Prostate gland (tissue), 2 donors: ENCODE measurements at regions not wholly inside any gene's neighbourhood (a gene's known extent, or its start where the extent isn't known, plus 50 kb on each side); places are given as distances from the start of the nearest gene placed in this dataset.
A peak's percentile ranks its signal among the peaks of the same experiment; 100 is the strongest.

Experiments used
- DNase-seq: peaks from one replicate; pipeline ENCODE4 v3.0.0-alpha.2; 2019; ENCODE audit warnings: low spot score
- H3K27ac ChIP-seq, 2 donors: fragments of 200-600 bp; sonication (generic); 2 replicates each; pipeline ENCODE4 v1.5.1; 2017 to 2019
- H3K27me3 ChIP-seq: fragments of 200-600 bp; sonication (generic); replicated peaks from 2 replicates; pipeline ENCODE4 v1.5.1; 2019; ENCODE audit not compliant: insufficient read depth
- H3K36me3 ChIP-seq, 2 donors: fragments of 200-600 bp; sonication (generic); 1 replicate in 1 of 2; 2 replicates in 1 of 2; pipeline versions ENCODE4 v1.5.1 to v1.8.1; 2017 to 2019
- H3K4me1 ChIP-seq: fragments of 200-600 bp; sonication (generic); replicated peaks from 2 replicates; pipeline ENCODE4 v1.5.1; 2019
- H3K4me3 ChIP-seq, 2 donors: fragments of 200-600 bp; sonication (generic); 2 replicates each; pipeline ENCODE4 v1.5.1; 2017 to 2019
- H3K9me3 ChIP-seq: fragments of 200-600 bp; sonication (generic); 2 replicates; pipeline ENCODE4 v1.5.1; 2017
- POLR2A ChIP-seq: fragments of 450-650 bp; IDR thresholded peaks from one replicate; pipeline ENCODE4 v1.6.1; 2016; ENCODE audit warnings: antibody characterized with exemption, mild to moderate bottlenecking
- POLR2AphosphoS5 ChIP-seq: sonication (generic); formaldehyde crosslinking; IDR thresholded peaks from one replicate; pipeline ENCODE4 v1.6.1; 2017; ENCODE audit warnings: antibody characterized with exemption
- WGBS: methylation state at CpG from one replicate; pipeline ENCODE4 v1.1.5; 2018; 5-methylcytosine and 5-hydroxymethylcytosine counted together
- intact Hi-C: fragments of 100-400 bp; cut with DNase I; formaldehyde crosslinking; loops from one replicate; pipeline ENCODE4 v1.14.2; 2022
- TF ChIP-seq, protein P1 (sequence below), 4 experiments: fragments of 200-600 bp in 2 of 4; fragments of 450-650 bp in 2 of 4; sonication (generic) in 2 of 4; IDR thresholded peaks; 1 replicate in 3 of 4; 2 replicates in 1 of 4; pipeline ENCODE4 v1.5.1; 2016 to 2019; ENCODE audit warnings: antibody characterized with exemption in 4 of 4, mild to moderate bottlenecking in 2 of 4, moderate library complexity in 2 of 4

DNA sequence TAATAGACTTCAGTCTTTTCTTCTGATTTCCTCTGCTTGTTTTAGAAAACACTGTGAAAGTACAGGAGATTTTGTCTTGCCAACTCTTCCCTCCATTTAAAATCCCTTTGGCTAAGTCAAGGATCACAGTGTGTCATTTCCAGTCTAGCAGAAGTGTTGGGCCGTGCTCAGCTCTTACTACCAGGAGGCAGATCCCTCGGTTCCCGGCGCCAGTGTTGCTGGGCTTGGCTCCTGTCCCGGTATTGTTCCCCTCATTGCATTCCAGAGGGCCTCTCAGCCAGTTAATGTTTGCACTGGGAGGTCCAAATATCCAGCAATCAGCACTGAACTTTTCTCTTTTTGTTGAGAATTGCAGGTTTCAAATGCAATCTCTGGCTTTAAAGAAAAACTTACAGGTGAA is 612.1 kb upstream of the MGMT start:
- intact Hi-C loops: no loop called here
- WGBS: 0% methylated on average over 5 of the region's 5 CpGs
- Histone ChIP-seq H3K36me3 (no peaks in the 10 kb centered on the region), H3K27ac (peak overlapping the region; percentile 53 to 66), H3K4me3 (no peak overlapping the region), H3K27me3 (no peaks in the 10 kb centered on the region), H3K4me1 (peaks cover 17% of the 10 kb centered on the region), H3K9me3 (no peaks in the 10 kb centered on the region)
- DNase-seq: peak; percentile 91
- TF ChIP-seq, protein P1, sequence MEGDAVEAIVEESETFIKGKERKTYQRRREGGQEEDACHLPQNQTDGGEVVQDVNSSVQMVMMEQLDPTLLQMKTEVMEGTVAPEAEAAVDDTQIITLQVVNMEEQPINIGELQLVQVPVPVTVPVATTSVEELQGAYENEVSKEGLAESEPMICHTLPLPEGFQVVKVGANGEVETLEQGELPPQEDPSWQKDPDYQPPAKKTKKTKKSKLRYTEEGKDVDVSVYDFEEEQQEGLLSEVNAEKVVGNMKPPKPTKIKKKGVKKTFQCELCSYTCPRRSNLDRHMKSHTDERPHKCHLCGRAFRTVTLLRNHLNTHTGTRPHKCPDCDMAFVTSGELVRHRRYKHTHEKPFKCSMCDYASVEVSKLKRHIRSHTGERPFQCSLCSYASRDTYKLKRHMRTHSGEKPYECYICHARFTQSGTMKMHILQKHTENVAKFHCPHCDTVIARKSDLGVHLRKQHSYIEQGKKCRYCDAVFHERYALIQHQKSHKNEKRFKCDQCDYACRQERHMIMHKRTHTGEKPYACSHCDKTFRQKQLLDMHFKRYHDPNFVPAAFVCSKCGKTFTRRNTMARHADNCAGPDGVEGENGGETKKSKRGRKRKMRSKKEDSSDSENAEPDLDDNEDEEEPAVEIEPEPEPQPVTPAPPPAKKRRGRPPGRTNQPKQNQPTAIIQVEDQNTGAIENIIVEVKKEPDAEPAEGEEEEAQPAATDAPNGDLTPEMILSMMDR (IDR thresholded peaks at IDR 0.05): no peak
- TF ChIP-seq POLR2A (no peak), POLR2AphosphoS5 (peak; percentile 86)

- DNase-seq: no peak
- no peaks in the 10 kb centered on the region for H3K9me3 ChIP-seq
These were observed 611.2 kb upstream of the MGMT start for GRCh38 chr10:128855618-128856428.

GRCh38 chr10:128859738-128860386 is 607.2 kb upstream of the MGMT start:
- no peaks in the 10 kb centered on the region for H3K36me3 ChIP-seq

More at GRCh38 chr10:128855618-128856428, 611.2 kb upstream of the MGMT start:
- Histone ChIP-seq H3K36me3 (no peaks in the 10 kb centered on the region), H3K27me3 (no peaks in the 10 kb centered on the region), H3K4me3 (no peak overlapping the region), H3K27ac (peak overlapping the region; percentile 19 to 66), H3K4me1 (peaks cover 17% of the 10 kb centered on the region)
- 66% methylated on average over 14 of the region's 14 CpGs for WGBS
- TF ChIP-seq POLR2AphosphoS5: no peak
- no peak for TF ChIP-seq POLR2A
- TF ChIP-seq, protein P1 (IDR thresholded peaks at IDR 0.05): no peak
- intact Hi-C loops: no loop called here

DNA sequence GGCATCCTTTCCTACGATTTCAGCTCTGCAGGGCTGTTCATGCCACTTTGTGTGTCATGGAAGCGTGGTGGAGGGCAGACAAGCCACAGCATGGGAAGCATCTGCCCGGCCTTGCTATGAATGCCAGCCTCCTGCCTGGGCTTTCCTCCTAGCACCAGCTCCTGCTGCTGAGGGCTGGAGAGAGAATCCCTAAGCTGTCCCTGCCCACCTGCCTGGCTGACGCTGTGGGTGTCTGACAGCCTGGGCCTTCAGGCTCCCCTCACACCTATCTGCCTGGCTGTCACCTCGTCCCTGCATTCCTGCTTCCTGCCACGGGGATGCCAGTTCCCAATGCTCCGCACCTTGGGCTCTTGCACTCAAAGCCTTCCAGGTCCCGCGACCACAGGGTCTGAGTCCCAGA is 606.5 kb upstream of the MGMT start:
- Histone ChIP-seq H3K4me3 (no peak overlapping the region), H3K36me3 (no peaks in the 10 kb centered on the region), H3K4me1 (peaks cover 3% of the 10 kb centered on the region), H3K27ac (no peak overlapping the region), H3K27me3 (no peaks in the 10 kb centered on the region), H3K9me3 (no peaks in the 10 kb centered on the region)
- intact Hi-C loops: loop anchor here (10.0 kb wide), 1 partner anchor 226 kb away; no protein-coding TSS in a partner anchor
- WGBS: 60% methylated on average over 9 of the region's 9 CpGs
- TF ChIP-seq POLR2AphosphoS5: no peak
- TF ChIP-seq POLR2A: no peak
- TF ChIP-seq, protein P1 (IDR thresholded peaks at IDR 0.05): no peak
- no peak for DNase-seq

More at GRCh38 chr10:128859738-128860386, 607.2 kb upstream of the MGMT start:
- DNase-seq: no peak
- no peak overlapping the region for H3K4me3 ChIP-seq
- intact Hi-C loops: loop anchor here (10.0 kb wide), 1 partner anchor 225 kb away; no protein-coding TSS in a partner anchor
- 73% methylated on average over 8 of the region's 8 CpGs for WGBS
- TF ChIP-seq POLR2AphosphoS5 (no peak), POLR2A (no peak)
- TF ChIP-seq, protein P1 (IDR thresholded peaks at IDR 0.05): peak in 3 of 4 experiments; percentile 38 to 59 (median 39)
- H3K4me1 ChIP-seq: peaks cover 1% of the 10 kb centered on the region
- H3K9me3 ChIP-seq: no peaks in the 10 kb centered on the region
- no peaks in the 10 kb centered on the region for H3K27me3 ChIP-seq
- no peak overlapping the region for H3K27ac ChIP-seq
